ENCODE measurements at regions not wholly inside any gene's neighbourhood (a gene's known extent, or its start where the extent isn't known, plus 50 kb on each side); places are given as distances from the start of the nearest gene placed in this dataset.

GRCh38 chr11:44466531-44467205 is 98.8 kb upstream of the CD82 start:
- TF ChIP-seq TCF7 (CRISPR knock-in tag; IDR thresholded peaks at IDR 0.05; ENCODE audit: low read depth) (no peak), CTCF (IDR thresholded peaks at IDR 0.05) (no peak), TEAD4 (CRISPR knock-in tag; IDR thresholded peaks at IDR 0.05) (no peak), SP1 (CRISPR knock-in tag; conservative IDR thresholded peaks at IDR 0.05) (no peak), JUN (CRISPR knock-in tag; IDR thresholded peaks at IDR 0.05) (no peak), MLX (CRISPR knock-in tag; IDR thresholded peaks at IDR 0.05) (no peak), FOXK1 (CRISPR knock-in tag; IDR thresholded peaks at IDR 0.05) (no peak), HMGXB4 (CRISPR knock-in tag; IDR thresholded peaks at IDR 0.05) (no peak), CREB1 (CRISPR knock-in tag; IDR thresholded peaks at IDR 0.05) (no peak), NR2C2 (CRISPR knock-in tag; IDR thresholded peaks at IDR 0.05) (no peak), ZNF263 (CRISPR knock-in tag; IDR thresholded peaks at IDR 0.05; ENCODE audit: low read depth) (no peak), ZNF416 (CRISPR knock-in tag; IDR thresholded peaks at IDR 0.05) (no peak)
